Natural killer cell treated with Interleukin-12 subunit alpha and Interleukin-12 subunit beta and Interleukin-15 and Interleukin-18, amount 100 ng/mL, for 72 hours (primary cell): ENCODE measurements at regions not wholly inside any gene's neighbourhood (a gene's known extent, or its start where the extent isn't known, plus 50 kb on each side); places are given as distances from the start of the nearest gene placed in this dataset.

ENCODE experiments used
- ATAC-seq, 2 donors: fragments of 150-1000 bp; cut with Tn5 transposase in 1 of 2; sonication (Bioruptor Pico), chemical (Tn5 transposase) in 1 of 2; 2 replicates each; pipeline ENCODE4 v1.10.0; 2021
- DNase-seq: peaks from one replicate; pipeline ENCODE4 v3.0.0; 2022; ENCODE audit warnings: low spot score
- H3K27ac Mint-ChIP-seq, 2 donors: 1 replicate in 1 of 2; 2 replicates in 1 of 2; pipeline ENCODE4 v1.8.0; 2022; ENCODE audit warnings: mixed read lengths in 2 of 2, mild to moderate bottlenecking in 1 of 2, moderate library complexity in 1 of 2
- H3K27me3 Mint-ChIP-seq, 2 donors: 1 replicate in 1 of 2; 2 replicates in 1 of 2; pipeline ENCODE4 v1.8.0; 2022; ENCODE audit warnings: mixed read lengths in 2 of 2
- H3K36me3 Mint-ChIP-seq: one replicate; pipeline ENCODE4 v1.8.0; 2022; ENCODE audit warnings: mixed read lengths
- H3K4me1 Mint-ChIP-seq, 2 donors: 1 replicate in 1 of 2; 2 replicates in 1 of 2; pipeline ENCODE4 v1.8.0; 2022; ENCODE audit warnings: low read depth in 2 of 2, mixed read lengths in 2 of 2, mild to moderate bottlenecking in 1 of 2
- H3K4me3 Mint-ChIP-seq: one replicate; pipeline ENCODE4 v1.8.0; 2022; ENCODE audit warnings: mixed read lengths
- H3K9me3 Mint-ChIP-seq: 2 replicates; pipeline ENCODE4 v1.8.0; 2022; ENCODE audit warnings: mixed read lengths

- Mint-ChIP-seq H3K27ac (no peak overlapping the region), H3K36me3 (no peaks in the 10 kb centered on the region), H3K4me1 (no peaks in the 10 kb centered on the region), H3K4me3 (no peak overlapping the region), H3K27me3 (peaks cover 26 to 34% of the 10 kb centered on the region in 2 donors), H3K9me3 (no peaks in the 10 kb centered on the region)
- DNase-seq = no peak
- no peak for ATAC-seq
These were observed 232.8 kb downstream of the GALR1 start for GRCh38 chr18:77482190-77483085.

GRCh38 chr18:77486985-77487384, 237.3 kb downstream of the GALR1 start:
- peaks cover 29 to 46% of the 10 kb centered on the region in 2 donors for H3K27me3 Mint-ChIP-seq
- H3K9me3 Mint-ChIP-seq = no peaks in the 10 kb centered on the region
- ATAC-seq = no peak
- H3K36me3 Mint-ChIP-seq = no peaks in the 10 kb centered on the region
- DNase-seq = no peak
- H3K27ac Mint-ChIP-seq = no peak overlapping the region
- no peak overlapping the region for H3K4me3 Mint-ChIP-seq
- H3K4me1 Mint-ChIP-seq = no peaks in the 10 kb centered on the region

- Mint-ChIP-seq H3K4me1 (no peaks in the 10 kb centered on the region), H3K27me3 (peaks cover 30 to 46% of the 10 kb centered on the region in 2 donors), H3K36me3 (no peaks in the 10 kb centered on the region), H3K27ac (no peak overlapping the region), H3K9me3 (no peaks in the 10 kb centered on the region), H3K4me3 (no peak overlapping the region)
- ATAC-seq = no peak
- DNase-seq = no peak
These were observed 238.5 kb downstream of the GALR1 start for GRCh38 chr18:77487951-77488740.

GRCh38 chr18:77495079-77495478, 245.4 kb downstream of the GALR1 start:
- no peaks in the 10 kb centered on the region for H3K9me3 Mint-ChIP-seq
- H3K27ac Mint-ChIP-seq = no peak overlapping the region
- DNase-seq (no peak), ATAC-seq (no peak)
- no peaks in the 10 kb centered on the region for H3K36me3 Mint-ChIP-seq
- H3K4me1 Mint-ChIP-seq = peaks cover 3 to 5% of the 10 kb centered on the region in 2 donors
- H3K27me3 Mint-ChIP-seq = peaks cover 23 to 29% of the 10 kb centered on the region in 2 donors
- no peak overlapping the region for H3K4me3 Mint-ChIP-seq

GRCh38 chr18:77495982-77496690, 246.5 kb downstream of the GALR1 start:
- Mint-ChIP-seq H3K4me1 (peaks cover 3 to 5% of the 10 kb centered on the region in 2 donors), H3K36me3 (no peaks in the 10 kb centered on the region), H3K27me3 (peaks cover 21 to 23% of the 10 kb centered on the region in 2 donors), H3K4me3 (no peak overlapping the region), H3K27ac (no peak overlapping the region), H3K9me3 (no peaks in the 10 kb centered on the region)
- ATAC-seq (no peak), DNase-seq (no peak)

GRCh38 chr18:77501266-77501665, 251.6 kb downstream of the GALR1 start:
- Mint-ChIP-seq H3K36me3 (no peaks in the 10 kb centered on the region), H3K4me3 (no peak overlapping the region), H3K27me3 (peaks cover 13 to 23% of the 10 kb centered on the region in 2 donors), H3K27ac (no peak overlapping the region), H3K9me3 (no peaks in the 10 kb centered on the region), H3K4me1 (no peaks in the 10 kb centered on the region)
- ATAC-seq (no peak), DNase-seq (no peak)

GRCh38 chr18:77505499-77505898, 255.9 kb downstream of the GALR1 start:
- H3K27me3 Mint-ChIP-seq = peaks cover 14 to 15% of the 10 kb centered on the region in 2 donors
- H3K4me1 Mint-ChIP-seq = no peaks in the 10 kb centered on the region
- peaks cover 2% of the 10 kb centered on the region for H3K9me3 Mint-ChIP-seq
- DNase-seq (no peak), ATAC-seq (no peak)
- H3K36me3 Mint-ChIP-seq = no peaks in the 10 kb centered on the region
- H3K27ac Mint-ChIP-seq = no peak overlapping the region
- no peak overlapping the region for H3K4me3 Mint-ChIP-seq

GRCh38 chr18:77512152-77512551, 262.5 kb downstream of the GALR1 start:
- ATAC-seq (no peak), DNase-seq (no peak)
- Mint-ChIP-seq H3K27ac (no peak overlapping the region), H3K4me3 (no peak overlapping the region), H3K4me1 (peaks cover 0 to 4% of the 10 kb centered on the region in 2 donors), H3K27me3 (peaks cover 16 to 23% of the 10 kb centered on the region in 2 donors), H3K9me3 (peaks cover 2% of the 10 kb centered on the region), H3K36me3 (peaks cover 4% of the 10 kb centered on the region)

- H3K4me1 Mint-ChIP-seq = no peaks in the 10 kb centered on the region
- no peak overlapping the region for H3K4me3 Mint-ChIP-seq
- no peak for DNase-seq
- no peaks in the 10 kb centered on the region for H3K9me3 Mint-ChIP-seq
- peak in 1 of 2 donors; percentile 41 for ATAC-seq
- no peak overlapping the region for H3K27ac Mint-ChIP-seq
- peaks cover under 1 to 7% of the 10 kb centered on the region in 2 donors for H3K27me3 Mint-ChIP-seq
- peaks cover 4% of the 10 kb centered on the region for H3K36me3 Mint-ChIP-seq
These were observed 268.3 kb downstream of the GALR1 start for GRCh38 chr18:77517901-77518300.

GRCh38 chr18:77520767-77521166, 271.1 kb downstream of the GALR1 start:
- H3K27ac Mint-ChIP-seq = no peak overlapping the region
- ATAC-seq (no peak), DNase-seq (no peak)
- peaks cover 0 to 4% of the 10 kb centered on the region in 2 donors for H3K27me3 Mint-ChIP-seq
- no peaks in the 10 kb centered on the region for H3K36me3 Mint-ChIP-seq
- H3K9me3 Mint-ChIP-seq = no peaks in the 10 kb centered on the region
- no peaks in the 10 kb centered on the region for H3K4me1 Mint-ChIP-seq
- H3K4me3 Mint-ChIP-seq = no peak overlapping the region

GRCh38 chr18:77522051-77522675, 272.5 kb downstream of the GALR1 start:
- H3K4me3 Mint-ChIP-seq = no peak overlapping the region
- no peak for ATAC-seq
- no peaks in the 10 kb centered on the region for H3K4me1 Mint-ChIP-seq
- H3K36me3 Mint-ChIP-seq = no peaks in the 10 kb centered on the region
- H3K9me3 Mint-ChIP-seq = peaks cover 8% of the 10 kb centered on the region
- peaks cover 0 to 4% of the 10 kb centered on the region in 2 donors for H3K27me3 Mint-ChIP-seq
- no peak for DNase-seq
- H3K27ac Mint-ChIP-seq = no peak overlapping the region

- DNase-seq = no peak
- ATAC-seq = no peak
- H3K27ac Mint-ChIP-seq = no peak overlapping the region
- no peaks in the 10 kb centered on the region for H3K36me3 Mint-ChIP-seq
- peaks cover 10% of the 10 kb centered on the region for H3K9me3 Mint-ChIP-seq
- no peak overlapping the region for H3K4me3 Mint-ChIP-seq
- H3K4me1 Mint-ChIP-seq = no peaks in the 10 kb centered on the region
- peaks cover 4% of the 10 kb centered on the region in 2 donors for H3K27me3 Mint-ChIP-seq
These were observed 275.3 kb downstream of the GALR1 start for GRCh38 chr18:77524909-77525308.

GRCh38 chr18:77526962-77527361, 277.3 kb downstream of the GALR1 start:
- Mint-ChIP-seq H3K27ac (no peak overlapping the region), H3K4me3 (no peak overlapping the region), H3K9me3 (peaks cover 10% of the 10 kb centered on the region), H3K4me1 (no peaks in the 10 kb centered on the region), H3K27me3 (peaks cover 7 to 11% of the 10 kb centered on the region in 2 donors), H3K36me3 (no peaks in the 10 kb centered on the region)
- no peak for DNase-seq
- ATAC-seq = peak in 1 of 2 donors; percentile 17
